ENCODE measurements at regions not wholly inside any gene's neighbourhood (a gene's known extent, or its start where the extent isn't known, plus 50 kb on each side); places are given as distances from the start of the nearest gene placed in this dataset.

DNA sequence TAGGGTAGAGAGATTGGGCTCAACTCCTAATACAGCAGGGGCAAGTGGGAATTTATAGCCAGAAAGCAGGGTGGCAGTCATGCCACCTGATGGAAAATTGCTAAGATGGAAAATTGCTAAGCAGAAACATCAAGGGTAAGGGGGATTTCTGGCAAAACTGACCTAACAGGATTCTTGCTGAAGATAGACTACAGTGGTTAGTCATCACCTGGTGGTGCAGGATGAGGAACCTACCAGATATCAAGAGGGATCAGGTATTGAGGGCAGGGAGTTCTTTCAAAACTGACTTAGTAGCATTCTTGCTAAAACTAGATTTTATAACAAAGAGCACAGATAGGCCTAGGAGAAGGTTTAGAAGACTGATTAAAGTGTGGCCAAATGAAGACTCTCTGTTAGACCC is 292.9 kb downstream of the PLPP3 start:
- H3K27ac Mint-ChIP-seq, result no peak overlapping the region
- CTCF ChIA-PET, result no interaction called here
- no peak for DNase-seq
- no peaks in the 10 kb centered on the region for H3K9me3 Mint-ChIP-seq
- no peaks in the 10 kb centered on the region for H3K27me3 Mint-ChIP-seq
- H3K4me3 Mint-ChIP-seq, result no peak overlapping the region
- POLR2A ChIA-PET, result no interaction called here
- H3K36me3 Mint-ChIP-seq, result no peaks in the 10 kb centered on the region
- H3K4me1 Mint-ChIP-seq (ENCODE audit: low read depth), result no peaks in the 10 kb centered on the region
- intact Hi-C loops (cut with micrococcal nuclease), result no loop called here

DNA sequence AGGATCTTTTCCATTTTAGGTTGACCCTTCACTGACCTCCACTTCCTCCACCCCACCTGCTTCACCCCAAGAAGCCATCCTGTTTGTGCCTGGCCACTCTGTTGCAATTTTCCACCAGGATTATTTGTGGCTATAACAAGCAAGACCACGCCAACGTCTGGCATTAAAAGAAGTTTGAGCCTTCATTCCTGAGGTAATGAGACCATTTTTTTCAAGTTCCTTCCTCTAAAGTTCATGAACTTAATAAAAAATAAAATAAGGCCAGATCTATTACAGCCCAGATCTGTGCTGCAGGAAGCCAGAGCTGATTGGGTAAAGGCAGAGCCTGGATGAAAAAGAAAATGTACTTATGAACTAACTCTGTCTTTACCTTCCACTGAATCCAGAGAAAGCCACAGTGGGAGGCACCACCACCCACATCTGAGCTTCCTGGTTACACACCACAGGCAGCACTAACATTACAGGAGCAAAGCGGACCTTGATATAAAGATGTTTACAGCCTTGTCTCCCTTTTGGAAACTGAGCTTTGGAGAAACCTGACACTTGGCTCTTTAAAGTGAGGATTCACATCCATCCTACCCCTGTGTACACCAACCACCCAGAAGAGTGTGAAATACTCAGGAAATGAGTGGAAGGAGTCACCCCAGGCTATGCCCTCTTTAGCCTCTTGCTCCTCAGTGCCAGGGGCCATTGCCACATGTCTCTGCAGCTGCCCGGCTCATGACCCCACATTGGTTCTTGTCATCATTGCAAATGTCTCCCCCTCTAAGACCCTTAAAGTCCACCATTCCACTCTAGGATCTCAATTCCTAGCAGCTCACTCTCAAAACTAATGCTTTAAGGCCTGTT is 293.6 kb downstream of the PLPP3 start:
- intact Hi-C loops (cut with micrococcal nuclease), result no loop called here
- no peak for DNase-seq
- ChIA-PET CTCF (no interaction called here), POLR2A (no interaction called here)
- Mint-ChIP-seq H3K27ac (no peak overlapping the region), H3K9me3 (no peaks in the 10 kb centered on the region), H3K4me3 (no peak overlapping the region), H3K4me1 (ENCODE audit: low read depth) (no peaks in the 10 kb centered on the region), H3K27me3 (no peaks in the 10 kb centered on the region), H3K36me3 (no peaks in the 10 kb centered on the region)

DNA sequence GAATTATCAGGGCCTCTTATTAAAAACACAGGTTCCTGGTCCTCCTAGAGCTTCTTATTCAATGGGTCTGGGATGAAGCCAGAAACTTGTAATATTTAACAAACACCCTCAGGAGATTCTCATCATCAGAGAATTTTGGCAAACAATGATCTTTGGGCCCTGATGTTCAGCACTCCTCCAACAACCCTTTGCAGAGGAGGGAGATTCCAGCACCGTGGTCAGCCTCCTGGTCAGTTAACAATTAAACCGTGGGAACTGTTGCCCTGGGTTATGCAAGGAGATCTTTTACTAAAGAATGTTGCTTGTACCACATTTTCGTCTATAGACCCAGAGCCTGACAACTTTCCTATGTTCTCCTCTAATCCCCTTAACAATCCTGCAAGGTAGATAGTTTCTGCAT is 294.4 kb downstream of the PLPP3 start:
- Mint-ChIP-seq H3K4me1 (ENCODE audit: low read depth) (no peaks in the 10 kb centered on the region), H3K4me3 (no peak overlapping the region), H3K27ac (no peak overlapping the region), H3K36me3 (no peaks in the 10 kb centered on the region), H3K9me3 (no peaks in the 10 kb centered on the region), H3K27me3 (no peaks in the 10 kb centered on the region)
- intact Hi-C loops (cut with micrococcal nuclease), result no loop called here
- ChIA-PET POLR2A (no interaction called here), CTCF (no interaction called here)
- DNase-seq, result no peak

DNA sequence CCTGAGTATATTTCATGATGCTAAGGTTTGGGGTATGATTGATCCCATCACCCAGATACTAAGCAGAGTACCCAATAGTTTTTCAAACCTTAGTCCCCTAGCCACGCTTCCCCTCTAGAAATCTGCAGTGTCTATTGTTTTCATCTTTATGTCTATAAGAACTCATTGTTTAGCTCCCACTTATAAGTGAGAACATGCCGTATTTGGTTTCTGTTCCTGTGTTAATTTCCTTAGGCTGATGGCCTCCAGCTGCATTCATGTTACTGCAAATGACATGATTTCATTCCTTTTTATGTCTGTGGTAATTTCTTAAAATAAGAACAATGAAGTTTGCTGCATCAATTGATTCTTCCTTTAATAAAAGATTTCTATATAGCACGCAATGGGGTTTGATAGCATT is 301.3 kb downstream of the PLPP3 start:
- Mint-ChIP-seq H3K4me1 (ENCODE audit: low read depth) (no peaks in the 10 kb centered on the region), H3K4me3 (no peak overlapping the region), H3K9me3 (peaks cover 2% of the 10 kb centered on the region), H3K27ac (no peak overlapping the region), H3K36me3 (no peaks in the 10 kb centered on the region), H3K27me3 (no peaks in the 10 kb centered on the region)
- POLR2A ChIA-PET, result no interaction called here
- CTCF ChIA-PET, result no interaction called here
- no peak for DNase-seq
- intact Hi-C loops (cut with micrococcal nuclease), result no loop called here

DNA sequence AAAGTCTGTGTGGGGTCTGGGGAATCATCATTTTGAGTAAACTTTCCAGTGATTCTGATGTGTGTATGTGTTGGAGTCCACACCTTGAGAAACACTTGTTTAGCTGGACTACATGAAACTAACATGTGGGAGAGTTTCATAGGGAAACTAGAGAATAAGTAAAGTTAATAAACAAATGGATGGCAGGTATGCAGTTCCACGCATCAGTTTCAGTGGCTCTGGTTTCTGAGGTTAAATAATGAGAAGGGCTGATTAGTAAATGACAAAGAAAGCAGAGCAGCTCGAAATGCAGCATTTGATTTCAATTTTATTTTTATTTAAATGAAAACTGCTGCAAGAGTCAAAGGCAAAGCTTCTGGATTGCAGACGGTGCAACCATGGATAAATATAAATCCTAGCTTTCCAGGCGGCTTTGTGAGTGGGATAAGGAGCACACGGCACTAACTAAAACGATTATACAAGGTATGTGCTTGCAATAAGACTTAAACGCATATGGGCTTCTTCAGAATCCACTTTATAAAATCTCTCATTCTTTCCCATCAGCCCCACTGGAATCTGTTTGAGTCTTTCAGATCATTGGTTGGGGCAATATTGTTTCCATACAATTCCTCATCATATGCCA is 310.7 kb downstream of the PLPP3 start:
- CTCF ChIA-PET, result no interaction called here
- Mint-ChIP-seq H3K4me3 (no peak overlapping the region), H3K9me3 (peaks cover 2% of the 10 kb centered on the region), H3K36me3 (no peaks in the 10 kb centered on the region), H3K4me1 (ENCODE audit: low read depth) (no peaks in the 10 kb centered on the region), H3K27me3 (no peaks in the 10 kb centered on the region), H3K27ac (no peak overlapping the region)
- POLR2A ChIA-PET, result no interaction called here
- intact Hi-C loops (cut with micrococcal nuclease), result no loop called here
- DNase-seq, result no peak

DNA sequence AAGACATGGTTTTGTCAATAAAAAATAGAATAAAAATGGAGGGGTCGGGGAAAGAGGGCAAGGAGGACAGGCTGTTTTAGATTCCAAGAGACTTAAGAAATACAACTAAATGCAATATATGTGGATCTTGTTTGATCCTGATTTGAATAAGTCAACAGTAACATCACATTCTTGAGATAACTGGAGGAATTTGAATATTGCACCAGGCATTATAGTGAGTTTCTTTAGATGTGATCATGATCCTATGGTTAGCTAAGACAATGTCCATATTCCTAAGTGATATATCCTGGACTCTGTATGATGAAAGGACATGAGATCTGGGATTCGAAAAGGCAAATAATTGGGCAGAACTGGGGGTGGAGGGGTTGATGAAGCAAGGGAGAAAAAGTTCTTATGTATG is 311.8 kb downstream of the PLPP3 start:
- H3K9me3 Mint-ChIP-seq, result no peaks in the 10 kb centered on the region
- ChIA-PET POLR2A (no interaction called here), CTCF (no interaction called here)
- intact Hi-C loops (cut with micrococcal nuclease), result no loop called here
- H3K4me3 Mint-ChIP-seq, result no peak overlapping the region
- H3K27me3 Mint-ChIP-seq, result no peaks in the 10 kb centered on the region
- no peaks in the 10 kb centered on the region for H3K36me3 Mint-ChIP-seq
- H3K27ac Mint-ChIP-seq, result no peak overlapping the region
- no peaks in the 10 kb centered on the region for H3K4me1 Mint-ChIP-seq (ENCODE audit: low read depth)
- DNase-seq, result no peak

DNA sequence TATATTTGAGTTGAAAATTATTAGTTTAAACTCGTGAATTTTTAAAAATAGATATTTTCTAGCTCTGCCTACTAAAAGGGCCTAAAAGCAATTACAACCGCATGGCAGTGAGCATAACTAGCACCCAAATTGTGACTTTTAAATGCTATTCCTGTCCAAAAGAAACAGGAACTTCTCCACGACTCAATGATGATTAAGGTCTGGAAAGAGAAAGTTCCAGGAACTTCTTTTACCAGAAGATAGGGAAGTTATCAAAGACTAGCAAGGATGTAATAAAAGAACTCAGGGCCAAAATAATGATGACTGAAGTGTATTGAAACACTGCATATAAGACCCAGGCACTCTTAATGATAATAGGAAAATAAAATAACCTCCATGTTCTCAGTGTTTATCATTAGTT is 313.0 kb downstream of the PLPP3 start:
- H3K4me3 Mint-ChIP-seq, result no peak overlapping the region
- H3K9me3 Mint-ChIP-seq, result no peaks in the 10 kb centered on the region
- ChIA-PET POLR2A (no interaction called here), CTCF (no interaction called here)
- intact Hi-C loops (cut with micrococcal nuclease), result no loop called here
- no peak for DNase-seq
- H3K27ac Mint-ChIP-seq, result no peak overlapping the region
- H3K4me1 Mint-ChIP-seq (ENCODE audit: low read depth), result no peaks in the 10 kb centered on the region
- no peaks in the 10 kb centered on the region for H3K27me3 Mint-ChIP-seq
- H3K36me3 Mint-ChIP-seq, result no peaks in the 10 kb centered on the region

DNA sequence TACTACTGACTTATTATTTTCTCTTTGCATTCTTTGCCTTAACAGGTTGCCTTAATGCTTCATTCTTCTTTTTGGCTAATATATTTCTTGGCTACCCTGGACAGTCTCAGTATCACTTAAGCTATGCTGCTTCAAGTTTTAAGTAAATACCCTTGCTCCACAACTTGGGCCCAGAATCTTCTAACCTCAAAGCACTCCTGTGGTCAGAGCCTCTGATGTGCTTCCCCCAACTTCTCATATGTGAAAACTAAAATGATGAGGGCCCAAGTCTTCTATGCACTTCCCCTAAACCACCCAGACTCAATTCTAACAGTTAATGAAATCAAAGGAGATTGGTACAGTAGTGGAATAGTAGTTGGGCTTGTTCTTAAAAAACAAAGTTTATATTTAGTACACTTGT is 314.1 kb downstream of the PLPP3 start:
- DNase-seq, result no peak
- H3K4me3 Mint-ChIP-seq, result no peak overlapping the region
- ChIA-PET CTCF (interaction anchor here (0.5 kb wide), 1 partner anchor 72 kb away, joined by 3 read pairs; no protein-coding TSS in a partner anchor), POLR2A (no interaction called here)
- no peaks in the 10 kb centered on the region for H3K4me1 Mint-ChIP-seq (ENCODE audit: low read depth)
- H3K27ac Mint-ChIP-seq, result no peak overlapping the region
- H3K36me3 Mint-ChIP-seq, result no peaks in the 10 kb centered on the region
- H3K27me3 Mint-ChIP-seq, result no peaks in the 10 kb centered on the region
- H3K9me3 Mint-ChIP-seq, result no peaks in the 10 kb centered on the region
- intact Hi-C loops (cut with micrococcal nuclease), result no loop called here

DNA sequence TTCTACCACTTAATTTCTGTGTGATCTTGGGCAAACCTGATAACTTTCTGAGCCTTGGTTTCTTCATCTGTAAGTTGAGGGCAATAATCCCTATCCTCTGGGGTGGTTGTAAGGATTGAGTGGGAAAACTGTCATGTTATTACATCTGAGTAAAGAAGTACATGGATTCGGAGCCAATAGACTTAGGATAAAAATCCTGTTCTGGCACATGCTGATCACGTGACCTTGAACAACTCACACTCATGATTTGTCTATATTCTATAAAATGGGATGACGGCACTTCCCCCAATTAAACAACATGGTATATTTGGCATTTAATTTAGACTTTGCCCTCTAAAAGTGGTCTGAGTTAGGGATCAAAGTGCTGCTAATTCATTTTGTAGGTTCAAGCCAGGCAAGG is 315.5 kb downstream of the PLPP3 start:
- POLR2A ChIA-PET, result no interaction called here
- CTCF ChIA-PET, result no interaction called here
- Mint-ChIP-seq H3K27me3 (no peaks in the 10 kb centered on the region), H3K4me3 (no peak overlapping the region), H3K4me1 (ENCODE audit: low read depth) (no peaks in the 10 kb centered on the region), H3K9me3 (no peaks in the 10 kb centered on the region), H3K27ac (no peak overlapping the region), H3K36me3 (no peaks in the 10 kb centered on the region)
- intact Hi-C loops (cut with micrococcal nuclease), result no loop called here
- DNase-seq, result no peak

DNA sequence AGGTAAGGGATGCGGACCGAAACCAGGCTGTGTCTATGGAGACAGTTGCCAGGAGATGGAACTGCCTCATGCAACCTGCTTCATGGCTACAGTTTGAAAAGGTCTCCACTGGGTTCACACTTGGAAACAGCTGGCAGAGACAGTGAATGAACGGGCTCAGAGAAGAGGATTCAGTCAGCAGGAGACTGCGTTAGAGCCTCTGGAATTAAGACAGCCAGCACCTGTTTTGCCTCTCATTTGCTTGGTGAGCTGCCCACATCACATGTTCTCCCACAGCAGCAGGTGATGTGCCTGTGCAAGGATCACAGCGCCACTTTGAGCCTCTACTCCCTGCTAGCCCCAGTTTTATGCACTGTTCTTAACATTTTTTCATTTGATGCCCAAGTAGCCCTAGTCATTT is 321.0 kb downstream of the PLPP3 start:
- intact Hi-C loops (cut with micrococcal nuclease), result no loop called here
- no peak overlapping the region for H3K27ac Mint-ChIP-seq
- H3K9me3 Mint-ChIP-seq, result no peaks in the 10 kb centered on the region
- no peak overlapping the region for H3K4me3 Mint-ChIP-seq
- H3K27me3 Mint-ChIP-seq, result no peaks in the 10 kb centered on the region
- no peak for DNase-seq
- H3K36me3 Mint-ChIP-seq, result no peaks in the 10 kb centered on the region
- ChIA-PET POLR2A (no interaction called here), CTCF (no interaction called here)
- no peaks in the 10 kb centered on the region for H3K4me1 Mint-ChIP-seq (ENCODE audit: low read depth)

DNA sequence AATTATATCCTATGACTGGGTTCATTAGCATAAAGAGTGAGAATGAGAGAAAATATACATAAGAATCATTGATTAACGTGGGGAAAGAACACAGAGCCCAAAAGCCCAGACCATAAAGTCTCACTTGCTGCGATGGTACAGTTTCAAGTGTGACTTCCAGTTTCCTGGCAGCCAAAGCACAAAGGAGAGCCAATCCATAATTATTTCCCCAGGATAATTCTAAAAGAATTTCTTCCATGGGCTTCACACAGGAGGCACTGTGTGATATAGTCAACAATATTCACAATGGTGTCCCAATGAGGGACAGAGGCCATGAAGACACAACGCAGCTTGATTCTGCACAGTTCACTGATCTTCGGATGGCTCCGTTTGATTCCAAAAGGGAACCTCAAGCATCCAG is 321.6 kb downstream of the PLPP3 start:
- Mint-ChIP-seq H3K36me3 (no peaks in the 10 kb centered on the region), H3K4me3 (no peak overlapping the region), H3K9me3 (no peaks in the 10 kb centered on the region), H3K4me1 (ENCODE audit: low read depth) (no peaks in the 10 kb centered on the region), H3K27me3 (no peaks in the 10 kb centered on the region), H3K27ac (no peak overlapping the region)
- ChIA-PET POLR2A (no interaction called here), CTCF (no interaction called here)
- no peak for DNase-seq
- intact Hi-C loops (cut with micrococcal nuclease), result no loop called here

DNA sequence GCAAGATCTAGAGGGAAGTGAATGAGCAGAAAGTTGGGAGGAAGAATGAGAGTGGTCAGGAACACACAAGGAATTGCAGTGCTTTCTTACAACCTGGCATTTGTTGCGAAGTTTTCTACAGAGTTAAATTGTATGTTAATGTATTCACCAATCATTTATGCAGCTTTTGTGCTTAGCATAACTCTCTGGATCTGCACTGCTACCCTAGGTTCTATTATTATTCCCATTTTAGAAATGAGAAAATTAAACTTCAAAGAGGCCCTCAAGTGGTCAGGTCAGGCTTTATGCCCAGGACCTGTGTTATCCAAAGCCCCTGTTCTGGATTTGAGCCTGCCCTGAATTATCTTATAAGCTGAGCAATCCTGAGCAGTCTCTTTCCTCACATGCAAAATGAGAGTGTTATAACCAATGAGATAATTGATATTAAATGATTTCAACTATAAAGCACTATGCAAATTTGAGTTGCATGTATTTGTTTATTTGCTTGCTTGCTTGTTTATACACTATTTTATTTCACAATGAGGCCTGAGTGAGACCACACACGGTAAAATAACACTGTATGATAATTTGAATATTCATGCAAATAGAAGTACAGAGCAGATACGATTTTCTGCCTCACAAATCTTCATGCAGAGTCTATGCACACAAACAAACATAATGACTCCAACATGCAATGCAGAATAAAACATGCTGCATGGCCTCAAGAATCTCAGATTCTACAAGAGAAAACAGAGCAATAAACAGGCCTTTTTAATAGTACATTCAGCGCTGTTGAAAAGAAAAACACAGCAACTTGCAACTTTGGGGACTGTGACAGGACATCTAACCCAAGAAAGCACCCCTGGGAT is 323.0 kb downstream of the PLPP3 start:
- Mint-ChIP-seq H3K27ac (no peak overlapping the region), H3K4me3 (no peak overlapping the region), H3K4me1 (ENCODE audit: low read depth) (no peaks in the 10 kb centered on the region), H3K36me3 (no peaks in the 10 kb centered on the region), H3K9me3 (no peaks in the 10 kb centered on the region), H3K27me3 (no peaks in the 10 kb centered on the region)
- intact Hi-C loops (cut with micrococcal nuclease), result no loop called here
- DNase-seq, result no peak
- ChIA-PET POLR2A (no interaction called here), CTCF (no interaction called here)

Data from activated CD4-positive, alpha-beta memory T cell treated with anti-CD3 and anti-CD28 coated beads for 36 hours (primary cell).